IgD-negative memory B cell (primary cell): ENCODE measurements at regions not wholly inside any gene's neighbourhood (a gene's known extent, or its start where the extent isn't known, plus 50 kb on each side); places are given as distances from the start of the nearest gene placed in this dataset.

Experiments used
- H3K27ac Mint-ChIP-seq, 3 donors: one replicate each; pipeline ENCODE4 v1.8.0; 2020 to 2022; ENCODE audit warnings: mild to moderate bottlenecking in 3 of 3, mixed read lengths in 3 of 3, moderate library complexity in 1 of 3
- H3K27me3 Mint-ChIP-seq: one replicate; pipeline ENCODE4 v1.8.0; 2021; ENCODE audit warnings: mixed read lengths
- H3K36me3 Mint-ChIP-seq: one replicate; pipeline ENCODE4 v1.8.0; 2020; ENCODE audit warnings: mild to moderate bottlenecking, mixed read lengths
- H3K4me1 Mint-ChIP-seq, 3 donors: one replicate each; pipeline ENCODE4 v1.8.0; 2020 to 2022; ENCODE audit warnings: mixed read lengths in 3 of 3, mild to moderate bottlenecking in 1 of 3
- H3K4me3 Mint-ChIP-seq, 4 donors: one replicate each; pipeline ENCODE4 v1.8.0; 2020 to 2022; ENCODE audit warnings: mild to moderate bottlenecking in 4 of 4, mixed read lengths in 4 of 4, moderate library complexity in 3 of 4
- H3K9me3 Mint-ChIP-seq, 3 donors: one replicate each; pipeline ENCODE4 v1.8.0; 2020 to 2021; ENCODE audit warnings: mixed read lengths in 3 of 3, mild to moderate bottlenecking in 1 of 3

DNA sequence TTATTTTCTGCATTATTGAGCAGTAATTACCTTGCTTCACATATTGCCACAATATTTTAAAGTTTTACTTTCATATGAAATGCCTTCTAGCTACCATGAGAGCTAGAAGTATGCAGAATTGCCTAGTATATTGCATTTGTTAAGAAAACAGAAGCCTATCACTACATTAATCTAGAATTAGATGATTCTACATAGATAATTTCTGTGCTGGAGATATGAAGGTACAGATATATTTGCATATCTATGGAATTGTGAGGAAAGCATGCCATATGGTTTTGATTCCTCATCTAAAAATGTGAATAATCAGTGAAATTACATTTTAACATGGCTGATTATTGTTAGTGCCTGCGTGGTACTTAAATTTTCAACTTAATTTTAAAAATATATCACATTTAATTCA is 1418.3 kb downstream of the NCAM2 start:
- H3K27me3 Mint-ChIP-seq, result no peaks in the 10 kb centered on the region
- H3K4me3 Mint-ChIP-seq, result no peak overlapping the region
- H3K27ac Mint-ChIP-seq, result no peak overlapping the region
- H3K36me3 Mint-ChIP-seq, result no peaks in the 10 kb centered on the region
- peaks cover 0 to 4% (median 2%) of the 10 kb centered on the region in 3 donors for H3K9me3 Mint-ChIP-seq
- no peaks in the 10 kb centered on the region for H3K4me1 Mint-ChIP-seq

DNA sequence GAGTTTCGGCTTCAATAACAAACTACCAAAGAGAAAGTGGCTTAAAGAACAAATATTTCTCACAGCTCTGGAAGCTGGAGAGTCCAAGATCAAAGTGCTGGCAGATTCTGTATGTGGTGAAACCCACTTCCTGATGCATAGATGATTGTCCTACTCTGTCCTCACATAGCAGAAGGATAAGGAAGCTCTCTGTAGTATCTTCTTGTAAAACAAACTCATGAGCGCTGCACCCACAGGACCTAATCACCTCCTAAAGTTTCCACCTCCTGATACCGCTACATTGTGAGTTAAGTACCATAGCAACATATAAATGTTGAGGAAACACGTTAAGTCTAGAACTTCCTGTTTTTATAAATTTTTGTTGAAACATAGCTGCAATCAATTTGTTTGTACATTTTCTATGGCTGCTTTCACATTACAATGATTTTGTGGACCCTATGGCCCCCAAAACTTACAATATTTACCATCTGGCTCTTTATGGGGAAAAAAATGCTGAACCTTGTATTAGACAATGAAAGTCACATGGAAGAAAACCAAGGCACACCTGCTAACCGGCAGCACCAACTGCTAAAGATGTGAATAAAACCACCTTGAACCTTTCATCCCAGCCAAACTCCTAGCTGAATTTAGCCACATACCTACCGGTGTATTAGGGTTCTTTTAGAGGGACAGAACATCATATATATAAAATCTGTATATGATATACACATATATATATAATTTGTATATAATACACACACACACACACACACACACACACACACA is 1423.4 kb downstream of the NCAM2 start:
- no peaks in the 10 kb centered on the region for H3K9me3 Mint-ChIP-seq
- H3K27ac Mint-ChIP-seq, result no peak overlapping the region
- H3K4me1 Mint-ChIP-seq, result no peaks in the 10 kb centered on the region
- no peak overlapping the region for H3K4me3 Mint-ChIP-seq
- H3K27me3 Mint-ChIP-seq, result no peaks in the 10 kb centered on the region
- H3K36me3 Mint-ChIP-seq, result no peaks in the 10 kb centered on the region

DNA sequence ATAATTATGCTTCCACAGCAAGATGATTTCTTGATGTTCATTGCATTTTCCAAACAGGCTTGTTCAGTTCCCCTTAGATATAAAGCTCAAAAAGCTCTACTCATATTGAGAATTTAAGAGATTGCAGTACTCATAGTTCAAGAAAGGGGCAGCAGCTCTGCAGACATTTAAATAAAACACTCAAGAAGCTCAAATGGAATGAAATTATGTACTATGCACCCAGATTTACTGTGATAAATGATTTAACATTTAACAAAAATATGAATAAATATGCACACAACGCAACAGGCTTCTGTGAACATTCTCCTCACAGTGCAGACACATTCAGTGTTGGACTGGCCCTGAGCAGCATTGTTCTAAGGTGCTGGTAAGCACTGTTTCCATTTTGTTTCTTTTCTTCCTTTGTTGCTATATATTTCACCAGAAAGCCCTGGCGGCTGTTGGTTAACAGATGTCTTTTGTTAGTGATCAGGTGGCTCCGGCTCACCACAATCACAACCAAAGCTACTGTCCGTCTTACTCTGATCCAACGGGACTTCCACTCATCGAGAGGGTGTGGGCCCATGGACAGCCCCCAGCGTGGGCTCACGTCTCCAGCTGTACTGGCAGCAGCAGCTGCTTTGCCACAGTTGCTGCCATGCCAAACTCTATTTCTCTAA is 1440.3 kb downstream of the NCAM2 start:
- Mint-ChIP-seq H3K9me3 (peaks cover 0 to 6% (median 0%) of the 10 kb centered on the region in 3 donors), H3K27me3 (no peaks in the 10 kb centered on the region), H3K27ac (no peak overlapping the region), H3K4me3 (no peak overlapping the region), H3K36me3 (no peaks in the 10 kb centered on the region), H3K4me1 (no peaks in the 10 kb centered on the region)

DNA sequence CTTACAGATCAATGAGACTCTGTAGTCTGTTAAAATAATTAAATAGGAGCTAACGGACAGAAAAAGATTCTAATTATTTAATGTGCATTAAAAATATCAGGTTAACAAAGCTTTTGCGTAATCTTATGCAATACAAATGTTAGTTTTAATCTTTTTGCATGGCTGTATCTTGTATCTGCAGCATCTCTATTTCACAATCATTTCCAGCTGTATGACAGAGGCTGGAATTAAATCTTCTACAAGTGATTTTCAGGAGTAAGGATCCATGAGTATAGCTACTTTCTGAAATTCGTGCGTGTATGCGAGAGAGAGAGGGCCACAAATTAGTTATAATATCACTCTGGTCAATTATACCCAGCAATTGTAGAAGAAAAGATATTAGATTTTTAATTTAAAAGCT is 1446.8 kb downstream of the NCAM2 start:
- Mint-ChIP-seq H3K36me3 (no peaks in the 10 kb centered on the region), H3K27me3 (no peaks in the 10 kb centered on the region), H3K4me1 (no peaks in the 10 kb centered on the region), H3K27ac (no peak overlapping the region), H3K9me3 (peaks cover 2 to 6% (median 5%) of the 10 kb centered on the region in 3 donors), H3K4me3 (no peak overlapping the region)

DNA sequence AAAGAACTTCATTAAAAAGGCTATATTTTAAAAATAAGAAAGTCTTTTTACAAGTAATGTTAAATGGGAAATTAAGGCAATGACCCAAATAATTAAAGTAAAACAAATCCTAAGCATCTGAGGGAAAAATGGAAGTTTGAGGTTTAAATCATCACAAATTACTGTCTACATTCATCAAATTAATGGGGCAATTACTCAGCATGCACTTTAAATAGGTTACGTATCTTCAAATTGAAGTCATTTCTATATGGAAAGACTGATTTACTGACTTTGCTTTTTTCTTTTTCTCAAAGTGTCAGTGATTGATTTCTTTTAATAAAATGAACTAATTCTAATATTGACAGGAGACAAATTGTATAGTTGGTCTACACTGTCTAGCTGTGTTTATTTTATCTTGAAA is 1452.3 kb downstream of the NCAM2 start:
- Mint-ChIP-seq H3K36me3 (no peaks in the 10 kb centered on the region), H3K27ac (no peak overlapping the region), H3K27me3 (no peaks in the 10 kb centered on the region), H3K4me3 (no peak overlapping the region), H3K9me3 (peaks cover 0 to 8% (median 5%) of the 10 kb centered on the region in 3 donors), H3K4me1 (peaks cover 0 to 1% (median 0%) of the 10 kb centered on the region in 3 donors)

DNA sequence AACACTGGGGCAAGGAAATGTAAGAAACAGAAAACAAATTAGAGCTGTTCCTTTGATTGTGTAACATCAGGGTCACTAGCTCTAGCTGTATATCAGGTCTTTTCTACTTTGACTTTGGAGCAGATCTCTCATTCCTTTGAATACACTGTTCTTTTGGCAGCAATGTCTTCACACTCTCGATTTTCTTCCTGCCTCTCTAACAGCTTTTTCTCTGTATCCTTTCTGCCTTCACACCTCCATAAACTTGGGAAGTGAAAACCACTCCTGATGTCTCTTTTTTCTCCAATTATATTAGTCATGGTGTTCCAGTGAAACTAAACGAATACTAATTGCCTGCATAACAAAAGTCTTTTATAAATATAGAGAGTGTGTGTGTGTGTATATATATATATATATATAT is 1458.0 kb downstream of the NCAM2 start:
- H3K27me3 Mint-ChIP-seq, result no peaks in the 10 kb centered on the region
- no peaks in the 10 kb centered on the region for H3K36me3 Mint-ChIP-seq
- H3K9me3 Mint-ChIP-seq, result peaks cover 0 to 4% (median 3%) of the 10 kb centered on the region in 3 donors
- H3K4me3 Mint-ChIP-seq, result no peak overlapping the region
- H3K4me1 Mint-ChIP-seq, result peaks cover 0 to 4% (median 0%) of the 10 kb centered on the region in 3 donors
- no peak overlapping the region for H3K27ac Mint-ChIP-seq

DNA sequence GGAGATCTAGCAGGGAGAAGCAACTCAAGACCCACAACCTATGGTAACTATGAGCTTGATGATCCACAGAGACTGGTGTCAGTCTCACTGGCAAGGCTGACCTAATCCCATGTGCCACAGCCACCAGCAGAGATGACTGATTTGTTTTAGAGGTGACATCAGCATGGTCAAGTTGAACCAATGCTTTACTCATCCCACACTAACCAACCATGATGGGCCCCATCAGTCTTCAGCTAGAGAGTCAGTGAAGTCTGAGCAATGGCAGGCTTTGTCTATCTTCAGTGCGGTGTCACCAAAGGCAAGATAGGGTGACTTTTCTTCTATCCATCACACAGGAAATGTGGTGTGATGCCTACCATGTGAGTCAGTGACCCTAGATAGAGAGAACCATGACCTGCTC is 1470.7 kb downstream of the NCAM2 start:
- peaks cover 2% of the 10 kb centered on the region for H3K36me3 Mint-ChIP-seq
- peaks cover 0 to 5% (median 4%) of the 10 kb centered on the region in 3 donors for H3K9me3 Mint-ChIP-seq
- peaks cover 2% of the 10 kb centered on the region for H3K27me3 Mint-ChIP-seq
- H3K4me3 Mint-ChIP-seq, result no peak overlapping the region
- H3K27ac Mint-ChIP-seq, result no peak overlapping the region
- H3K4me1 Mint-ChIP-seq, result no peaks in the 10 kb centered on the region

DNA sequence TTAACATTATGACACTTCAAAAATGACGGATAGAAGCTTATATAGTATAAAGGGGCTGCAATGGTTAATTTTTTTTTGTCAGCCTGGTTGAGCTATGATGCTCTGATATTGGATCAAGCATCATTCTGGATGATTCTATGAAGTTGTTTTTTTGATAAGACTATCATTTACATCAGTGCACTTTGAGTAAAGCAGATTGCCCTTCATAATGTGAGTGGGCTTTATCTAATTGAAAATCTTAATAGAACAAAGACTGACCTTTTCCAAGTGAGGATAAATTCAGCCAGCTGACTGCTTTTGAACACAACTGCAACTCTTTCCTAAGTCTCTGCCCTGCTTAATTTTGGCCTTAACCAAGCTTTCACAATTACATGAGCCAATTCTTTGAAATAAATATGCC is 1476.2 kb downstream of the NCAM2 start:
- Mint-ChIP-seq H3K4me3 (no peak overlapping the region), H3K27ac (no peak overlapping the region), H3K27me3 (no peaks in the 10 kb centered on the region), H3K4me1 (no peaks in the 10 kb centered on the region), H3K36me3 (peaks cover 2% of the 10 kb centered on the region), H3K9me3 (peaks cover 0 to 1% (median 0%) of the 10 kb centered on the region in 3 donors)

DNA sequence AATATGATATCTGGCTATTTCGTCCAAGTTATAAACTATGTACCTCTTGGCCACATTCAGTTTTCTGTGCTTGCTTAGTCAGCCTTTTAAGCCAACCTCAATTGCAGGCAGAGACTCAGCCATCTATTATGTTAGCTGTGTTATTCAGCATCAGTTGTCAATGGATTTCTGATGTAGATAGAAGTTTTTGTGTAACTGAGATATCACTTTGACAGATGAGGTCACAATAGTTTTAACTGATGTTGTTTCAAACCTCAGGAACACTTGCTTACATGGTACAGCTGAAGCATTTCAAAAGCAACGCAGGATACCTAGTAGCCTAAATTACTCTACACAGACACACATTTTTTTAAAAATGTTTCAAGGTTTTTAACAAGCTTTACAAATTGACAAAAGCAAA is 1478.0 kb downstream of the NCAM2 start:
- peaks cover 1 to 8% (median 3%) of the 10 kb centered on the region in 3 donors for H3K9me3 Mint-ChIP-seq
- peaks cover 2% of the 10 kb centered on the region for H3K36me3 Mint-ChIP-seq
- no peaks in the 10 kb centered on the region for H3K4me1 Mint-ChIP-seq
- no peak overlapping the region for H3K27ac Mint-ChIP-seq
- H3K4me3 Mint-ChIP-seq, result no peak overlapping the region
- no peaks in the 10 kb centered on the region for H3K27me3 Mint-ChIP-seq

DNA sequence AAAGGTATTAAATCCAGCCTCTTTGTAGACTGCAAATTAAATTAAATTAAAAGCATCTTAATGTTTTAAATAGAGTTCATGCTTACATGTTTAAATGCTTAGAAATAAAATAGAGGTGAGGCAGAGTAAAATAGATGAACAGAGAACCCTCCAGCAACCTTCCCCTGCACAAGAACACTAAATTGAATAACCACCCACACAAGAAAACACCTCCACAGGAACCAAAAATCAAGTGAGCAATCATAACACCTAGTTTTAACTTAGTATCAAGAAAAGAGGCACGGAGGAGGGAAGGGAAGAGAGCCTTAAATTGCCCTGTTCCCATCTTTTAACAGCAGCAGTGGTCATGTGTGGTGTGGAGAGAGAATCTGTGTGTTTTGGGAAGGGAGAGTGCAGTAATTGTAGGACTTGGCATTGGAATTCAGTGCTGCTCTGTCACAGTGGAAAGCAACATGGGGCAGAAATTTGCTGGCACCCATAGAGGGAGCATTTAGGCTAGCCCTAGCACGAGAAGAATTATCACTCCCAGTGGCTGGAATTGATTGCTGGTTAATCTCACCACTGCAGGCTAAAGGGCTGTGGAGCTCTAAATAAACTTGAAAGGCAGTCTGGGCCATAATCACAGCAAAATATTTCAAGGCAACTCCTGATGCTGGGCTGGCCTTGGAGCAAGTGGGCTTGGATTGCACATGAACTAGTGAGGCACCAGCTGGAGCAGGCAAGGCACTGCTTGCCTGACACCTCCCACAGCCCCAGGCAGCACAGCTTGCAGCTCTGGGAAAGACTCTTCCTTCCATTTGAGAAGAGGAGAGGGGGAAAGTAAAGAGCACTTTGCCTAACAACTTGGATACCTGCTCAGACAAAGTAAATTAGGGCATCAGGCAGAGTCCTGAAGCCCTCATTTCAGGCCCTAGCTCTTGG is 1478.8 kb downstream of the NCAM2 start:
- H3K27me3 Mint-ChIP-seq, result no peaks in the 10 kb centered on the region
- peaks cover 1 to 8% (median 3%) of the 10 kb centered on the region in 3 donors for H3K9me3 Mint-ChIP-seq

DNA sequence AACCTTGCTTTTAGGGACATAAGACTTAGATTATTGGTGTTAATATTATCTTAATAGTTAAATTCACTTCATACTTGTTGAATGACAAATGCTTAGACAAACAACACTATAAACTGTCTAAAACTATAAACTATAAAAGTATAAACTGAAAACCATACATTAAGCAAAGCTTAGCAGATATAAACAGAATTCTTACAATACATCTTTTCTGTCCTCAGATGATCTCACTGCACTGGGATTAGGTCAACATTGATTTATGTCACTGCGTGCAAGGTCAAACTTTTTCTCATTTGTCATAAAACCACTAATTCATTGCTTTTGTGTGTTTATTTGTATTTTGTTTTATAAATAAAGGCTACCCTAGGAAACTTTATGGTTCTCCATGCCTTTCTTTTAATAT is 1491.8 kb downstream of the NCAM2 start:
- H3K27me3 Mint-ChIP-seq, result no peaks in the 10 kb centered on the region
- H3K9me3 Mint-ChIP-seq, result peaks cover 0 to 2% (median 2%) of the 10 kb centered on the region in 3 donors
- H3K27ac Mint-ChIP-seq, result no peak overlapping the region
- no peak overlapping the region for H3K4me3 Mint-ChIP-seq
- H3K36me3 Mint-ChIP-seq, result no peaks in the 10 kb centered on the region
- H3K4me1 Mint-ChIP-seq, result no peaks in the 10 kb centered on the region

More for the DNA sequence above, 1478.8 kb downstream of the NCAM2 start:
- H3K4me1 Mint-ChIP-seq, result no peaks in the 10 kb centered on the region
- no peak overlapping the region for H3K27ac Mint-ChIP-seq
- H3K4me3 Mint-ChIP-seq, result no peak overlapping the region
- H3K36me3 Mint-ChIP-seq, result peaks cover 2% of the 10 kb centered on the region

DNA sequence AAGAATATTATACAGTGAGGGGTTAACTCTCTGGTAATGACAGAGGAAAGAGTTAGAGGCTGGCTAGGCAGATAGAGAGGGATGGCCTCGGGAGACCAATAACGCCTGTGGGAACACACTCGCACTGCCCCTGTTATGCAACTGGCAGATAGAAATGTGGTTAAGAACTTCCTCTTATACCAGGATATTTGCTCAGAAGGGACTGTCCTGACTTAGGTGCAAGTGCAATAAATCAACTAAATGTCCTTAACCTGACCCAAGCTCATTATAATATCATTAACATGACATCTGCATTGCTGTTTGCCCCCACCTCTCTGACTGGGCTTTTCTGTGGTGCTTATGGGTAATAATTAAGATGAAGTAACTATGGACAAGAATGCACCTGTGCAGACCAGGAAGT is 1518.0 kb downstream of the NCAM2 start:
- no peaks in the 10 kb centered on the region for H3K36me3 Mint-ChIP-seq
- peaks cover 0 to 2% (median 1%) of the 10 kb centered on the region in 3 donors for H3K4me1 Mint-ChIP-seq
- H3K27me3 Mint-ChIP-seq, result no peaks in the 10 kb centered on the region
- peaks cover 0 to 3% (median 2%) of the 10 kb centered on the region in 3 donors for H3K9me3 Mint-ChIP-seq
- no peak overlapping the region for H3K27ac Mint-ChIP-seq
- no peak overlapping the region for H3K4me3 Mint-ChIP-seq

DNA sequence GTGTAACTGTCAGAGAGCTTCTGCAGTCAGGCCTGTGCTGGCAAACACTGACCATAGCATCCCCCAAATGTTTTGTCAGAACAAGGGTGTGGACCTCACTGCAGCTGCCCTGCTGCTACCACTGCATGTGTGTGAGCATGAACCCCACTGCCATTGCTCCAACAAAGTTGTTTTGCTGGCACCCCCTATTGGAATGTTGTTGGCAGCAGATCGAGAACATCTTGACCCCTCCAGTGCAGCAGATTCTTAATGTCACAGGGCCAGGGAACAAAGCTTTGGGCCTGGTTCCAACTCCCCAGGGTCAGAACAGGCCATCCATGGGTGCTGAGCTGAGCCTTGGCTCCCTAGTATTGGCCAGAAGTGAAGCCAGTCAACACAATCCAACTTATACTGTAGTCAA is 1537.4 kb downstream of the NCAM2 start:
- Mint-ChIP-seq H3K4me1 (no peaks in the 10 kb centered on the region), H3K36me3 (no peaks in the 10 kb centered on the region), H3K4me3 (no peak overlapping the region), H3K27ac (no peak overlapping the region), H3K9me3 (peaks cover 2 to 10% (median 6%) of the 10 kb centered on the region in 3 donors), H3K27me3 (no peaks in the 10 kb centered on the region)

DNA sequence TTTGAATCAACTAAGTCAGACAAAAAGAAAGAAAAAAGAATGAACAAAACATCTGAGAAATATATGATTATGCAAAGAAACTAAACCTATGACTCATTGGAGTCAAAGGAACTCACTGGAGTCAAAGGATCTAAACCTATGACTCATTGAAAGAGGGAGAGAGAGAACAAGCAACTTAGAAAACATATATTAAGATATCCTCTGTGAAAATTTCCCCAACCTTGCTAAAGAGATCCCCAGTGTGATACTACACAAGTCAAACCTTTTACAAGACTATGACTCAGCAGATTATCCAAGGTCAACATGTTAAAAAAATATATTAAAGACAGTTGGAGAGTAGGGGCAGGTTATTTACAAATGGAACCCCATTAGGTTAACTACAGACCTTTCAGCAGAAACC is 1538.3 kb downstream of the NCAM2 start:
- Mint-ChIP-seq H3K27me3 (no peaks in the 10 kb centered on the region), H3K4me3 (no peak overlapping the region), H3K27ac (no peak overlapping the region), H3K9me3 (peaks cover 2 to 15% (median 12%) of the 10 kb centered on the region in 3 donors), H3K4me1 (no peaks in the 10 kb centered on the region), H3K36me3 (no peaks in the 10 kb centered on the region)

DNA sequence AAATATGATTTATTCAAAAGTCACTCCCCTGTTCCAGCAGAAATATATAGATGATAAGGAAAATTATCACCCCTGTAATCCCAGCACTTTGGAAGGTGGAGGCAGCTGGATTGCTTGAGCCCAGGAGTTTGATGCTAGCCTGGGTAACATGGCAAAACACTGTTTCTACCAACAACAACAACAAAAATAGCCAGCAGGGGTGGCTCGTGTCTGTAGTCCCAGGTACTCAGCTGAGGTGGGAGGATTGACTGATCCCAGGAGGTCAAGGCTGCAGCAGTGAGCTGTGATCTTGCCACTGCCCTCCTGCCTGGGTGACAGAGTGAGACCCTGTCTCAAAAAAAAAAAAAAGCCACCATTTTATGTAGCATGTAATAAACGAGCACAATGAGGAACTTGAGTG is 1546.5 kb downstream of the NCAM2 start:
- H3K4me1 Mint-ChIP-seq, result no peaks in the 10 kb centered on the region
- H3K27ac Mint-ChIP-seq, result no peak overlapping the region

More for the DNA sequence above, 1546.5 kb downstream of the NCAM2 start:
- H3K9me3 Mint-ChIP-seq, result peaks cover 7 to 21% (median 9%) of the 10 kb centered on the region in 3 donors
- no peaks in the 10 kb centered on the region for H3K27me3 Mint-ChIP-seq
- H3K36me3 Mint-ChIP-seq, result no peaks in the 10 kb centered on the region
- no peak overlapping the region for H3K4me3 Mint-ChIP-seq
